ENCODE measurements at regions not wholly inside any gene's neighbourhood (a gene's known extent, or its start where the extent isn't known, plus 50 kb on each side); places are given as distances from the start of the nearest gene placed in this dataset.

GRCh38 chr20:57905448-57905847, 195.6 kb upstream of the PMEPA1 start:
- Histone ChIP-seq H3K4me1 (peaks cover 3% of the 10 kb centered on the region), H3K9me3 (replicated peaks) (no peaks in the 10 kb centered on the region), H3K27ac (replicated peaks) (no peak overlapping the region), H3K27me3 (ENCODE audit: low read depth) (peaks cover 9% of the 10 kb centered on the region), H3K36me3 (no peaks in the 10 kb centered on the region), H3K4me3 (no peak overlapping the region)
- intact Hi-C loops (cut with micrococcal nuclease): no loop called here
- no peak for TF ChIP-seq CTCF (IDR thresholded peaks at IDR 0.05; ENCODE audit: borderline replicate concordance)
- no peak for DNase-seq

- no peak for DNase-seq
- no peaks in the 10 kb centered on the region for H3K9me3 ChIP-seq (replicated peaks)
- H3K27me3 ChIP-seq (ENCODE audit: low read depth): peaks cover 12% of the 10 kb centered on the region
- H3K4me1 ChIP-seq: peaks cover 3% of the 10 kb centered on the region
- H3K36me3 ChIP-seq: no peaks in the 10 kb centered on the region
- no peak overlapping the region for H3K4me3 ChIP-seq
- intact Hi-C loops (cut with micrococcal nuclease): no loop called here
- H3K27ac ChIP-seq (replicated peaks): no peak overlapping the region
- TF ChIP-seq CTCF (IDR thresholded peaks at IDR 0.05; ENCODE audit: borderline replicate concordance): no peak
These were observed 194.7 kb upstream of the PMEPA1 start for GRCh38 chr20:57904314-57905105.

GRCh38 chr20:57902473-57902872, 192.7 kb upstream of the PMEPA1 start:
- no peak overlapping the region for H3K27ac ChIP-seq (replicated peaks)
- no peak for DNase-seq
- H3K4me3 ChIP-seq: no peak overlapping the region
- intact Hi-C loops (cut with micrococcal nuclease): no loop called here
- H3K4me1 ChIP-seq: no peaks in the 10 kb centered on the region
- no peak for TF ChIP-seq CTCF (IDR thresholded peaks at IDR 0.05; ENCODE audit: borderline replicate concordance)
- no peaks in the 10 kb centered on the region for H3K36me3 ChIP-seq
- H3K27me3 ChIP-seq (ENCODE audit: low read depth): peaks cover 8% of the 10 kb centered on the region
- H3K9me3 ChIP-seq (replicated peaks): no peaks in the 10 kb centered on the region

- peaks cover 8% of the 10 kb centered on the region for H3K27me3 ChIP-seq (ENCODE audit: low read depth)
- H3K4me1 ChIP-seq: no peaks in the 10 kb centered on the region
- H3K4me3 ChIP-seq: no peak overlapping the region
- H3K36me3 ChIP-seq: no peaks in the 10 kb centered on the region
- no peak for TF ChIP-seq CTCF (IDR thresholded peaks at IDR 0.05; ENCODE audit: borderline replicate concordance)
- DNase-seq: no peak
- intact Hi-C loops (cut with micrococcal nuclease): no loop called here
- H3K27ac ChIP-seq (replicated peaks): no peak overlapping the region
- no peaks in the 10 kb centered on the region for H3K9me3 ChIP-seq (replicated peaks)
These were observed 191.7 kb upstream of the PMEPA1 start for GRCh38 chr20:57901526-57901925.

GRCh38 chr20:57900226-57900905, 190.6 kb upstream of the PMEPA1 start:
- Histone ChIP-seq H3K9me3 (replicated peaks) (no peaks in the 10 kb centered on the region), H3K27ac (replicated peaks) (no peak overlapping the region), H3K36me3 (no peaks in the 10 kb centered on the region), H3K4me3 (no peak overlapping the region), H3K27me3 (ENCODE audit: low read depth) (peaks cover 8% of the 10 kb centered on the region), H3K4me1 (no peaks in the 10 kb centered on the region)
- TF ChIP-seq CTCF (IDR thresholded peaks at IDR 0.05; ENCODE audit: borderline replicate concordance): no peak
- DNase-seq: no peak
- intact Hi-C loops (cut with micrococcal nuclease): no loop called here

All from left ventricle myocardium inferior (tissue), 1 donor.